Neural cell (in vitro differentiated cells): ENCODE measurements at regions not wholly inside any gene's neighbourhood (a gene's known extent, or its start where the extent isn't known, plus 50 kb on each side); places are given as distances from the start of the nearest gene placed in this dataset.

Source experiments
- CTCF ChIP-seq: fragments of 450-650 bp; IDR thresholded peaks from 2 replicates; pipeline ENCODE4 v1.5.1; 2014; ENCODE audit warnings: antibody characterized with exemption, mild to moderate bottlenecking, moderate library complexity; ENCODE audit not compliant: poor library complexity, severe bottlenecking
- EP300 ChIP-seq: fragments of 450-650 bp; conservative IDR thresholded peaks from 2 replicates; pipeline ENCODE4 v1.6.1; 2014; ENCODE audit warnings: antibody characterized with exemption, mild to moderate bottlenecking, moderate library complexity; ENCODE audit not compliant: poor library complexity, severe bottlenecking
- EZH2 ChIP-seq: fragments of 200-600, 300-800 bp; shearing (Covaris generic), sonication (generic); IDR thresholded peaks from 2 replicates; pipeline ENCODE4 v1.6.1; 2014; ENCODE audit warnings: antibody characterized with exemption, low read length, borderline replicate concordance, mild to moderate bottlenecking; ENCODE audit not compliant: insufficient read depth, poor library complexity, severe bottlenecking
- MXI1 ChIP-seq: fragments of 450-650 bp; conservative IDR thresholded peaks from 2 replicates; pipeline ENCODE4 v1.6.1; 2014; ENCODE audit warnings: antibody characterized with exemption, mild to moderate bottlenecking; ENCODE audit not compliant: poor library complexity, severe bottlenecking
- POLR2AphosphoS5 ChIP-seq: IDR thresholded peaks from 2 replicates; pipeline ENCODE4 v1.6.1; 2012
- RAD21 ChIP-seq: fragments of 450-650 bp; conservative IDR thresholded peaks from 2 replicates; pipeline ENCODE4 v1.6.1; 2014; ENCODE audit warnings: antibody characterized with exemption, mild to moderate bottlenecking, moderate library complexity
- REST ChIP-seq: IDR thresholded peaks from 2 replicates; pipeline ENCODE4 v1.6.1; 2012; ENCODE audit warnings: borderline replicate concordance
- TAF1 ChIP-seq: IDR thresholded peaks from 2 replicates; pipeline ENCODE4 v1.6.1; 2012; ENCODE audit warnings: low read depth

- TF ChIP-seq POLR2AphosphoS5 (no peak), CTCF (no peak), TAF1 (no peak), EZH2 (no peak), EP300 (no peak), MXI1 (no peak), REST (no peak), RAD21 (no peak)
These were observed 91.8 kb upstream of the DAPK1 start for GRCh38 chr9:87405677-87406542.
